GM12878 (cell line): ENCODE measurements at regions not wholly inside any gene's neighbourhood (a gene's known extent, or its start where the extent isn't known, plus 50 kb on each side); places are given as distances from the start of the nearest gene placed in this dataset.

Experiments
- ATAC-seq: fragments of 200-7000 bp; cut with Tn5 transposase; 3 replicates; pipeline ENCODE4 v1.9.1; 2020; ENCODE audit warnings: mild to moderate bottlenecking, moderate library complexity
- BruUV-seq: library from RNA; stranded (reverse); fragments of 400-500 nt; replicated peaks from 2 replicates; lab custom pipeline; 2021; lab: Mats Ljungman, UMichigan
- CTCF ChIA-PET: fragments of 300-600 bp; sonication (Branson Sonifier 250); formaldehyde crosslinking; extraction: SDS; loops from one replicate; lab custom pipeline; 2021; ENCODE audit warnings: inconsistent platforms; lab: Yijun Ruan, JAX
- POLR2A ChIA-PET: fragments of 350-600 bp; formaldehyde crosslinking; extraction: SDS; loops from one replicate; lab custom pipeline; 2021; ENCODE audit warnings: inconsistent platforms; lab: Charles Lee
- RAD21 ChIA-PET: fragments of 300-600 bp; sonication (Branson Sonifier 250); formaldehyde crosslinking; loops from one replicate; lab custom pipeline; 2023; ENCODE audit warnings: antibody characterized with exemption; ENCODE audit not compliant: unreplicated experiment; lab: Charles Lee
- SMC1A ChIA-PET: fragments of 300-600 bp; sonication (Branson Sonifier 250); formaldehyde crosslinking; loops from one replicate; lab custom pipeline; 2023; ENCODE audit not compliant: unreplicated experiment, uncharacterized antibody; lab: Charles Lee
- DNase-seq: peaks from one replicate; pipeline ENCODE4 v3.0.0-alpha.2; 2011; ENCODE audit warnings: low read depth, low spot score
- FAIRE-seq: peaks from 3 replicates; lab custom pipeline; 2011; peaks lifted over from hg19 to GRCh38; lab: Jason Lieb, UNC
- H2AFZ ChIP-seq: 2 replicates; pipeline ENCODE4 v1.6.0; 2011; ENCODE audit warnings: low read depth, low read length, control low read depth; ENCODE audit not compliant: control insufficient read depth
- H3K27ac ChIP-seq: 2 replicates; pipeline ENCODE4 v1.5.1; 2011; ENCODE audit warnings: control low read depth; ENCODE audit not compliant: control insufficient read depth, insufficient read depth
- H3K27me3 ChIP-seq, 2 experiments: replicated peaks in 1 of 2; 2 replicates each; pipeline versions ENCODE4 v1.6.0 to v1.6.1; 2011; ENCODE audit warnings: low read length in 1 of 2; ENCODE audit not compliant: control insufficient read depth in 2 of 2, insufficient read depth in 2 of 2
- H3K36me3 ChIP-seq, 2 experiments: 2 replicates each; pipeline ENCODE4 v1.5.1; 2011; ENCODE audit warnings: low read length in 1 of 2; ENCODE audit not compliant: control insufficient read depth in 2 of 2, insufficient read depth in 2 of 2
- H3K4me1 ChIP-seq: 2 replicates; pipeline ENCODE4 v1.6.1; 2011; ENCODE audit warnings: mild to moderate bottlenecking, low read length, moderate library complexity, mixed read lengths; ENCODE audit not compliant: control insufficient read depth, insufficient read depth
- H3K4me2 ChIP-seq: 2 replicates; pipeline ENCODE4 v1.6.0; 2011; ENCODE audit warnings: control low read depth; ENCODE audit not compliant: control insufficient read depth, insufficient read depth
- H3K4me3 ChIP-seq: fragments of 200-600 bp; sonication (generic); 2 replicates; pipeline ENCODE4 v1.5.1; 2016
- H3K79me2 ChIP-seq: 2 replicates; pipeline ENCODE4 v1.6.0; 2011; ENCODE audit warnings: low read length; ENCODE audit not compliant: control insufficient read depth, insufficient read depth
- H3K9ac ChIP-seq: 2 replicates; pipeline ENCODE4 v1.8.0; 2011; ENCODE audit warnings: low read length, control low read depth, mixed read lengths; ENCODE audit not compliant: control insufficient read depth, insufficient read depth
- H3K9me3 ChIP-seq: replicated peaks from 3 replicates; pipeline ENCODE4 v1.5.1; 2011; ENCODE audit warnings: mild to moderate bottlenecking, low read length; ENCODE audit not compliant: control insufficient read depth, insufficient read depth
- H4K20me1 ChIP-seq: 2 replicates; pipeline ENCODE4 v1.6.0; 2011; ENCODE audit not compliant: control insufficient read depth, insufficient read depth
- MEF2A ChIP-seq: IDR thresholded peaks from 2 replicates; pipeline ENCODE4 v1.6.1; 2011; ENCODE audit warnings: low read depth, mild to moderate bottlenecking, low read length, moderate library complexity; ENCODE audit not compliant: insufficient read depth
- PAX5 ChIP-seq: IDR thresholded peaks from 2 replicates; pipeline ENCODE4 v1.6.1; 2011; ENCODE audit warnings: low read depth, low read length, borderline replicate concordance
- POLR2AphosphoS2 ChIP-seq: IDR thresholded peaks from 2 replicates; pipeline ENCODE4 v1.6.1; 2011; ENCODE audit warnings: low read depth, mild to moderate bottlenecking, low read length, improper control_type of control experiment, moderate library complexity
- SP1 ChIP-seq: IDR thresholded peaks from one replicate; pipeline ENCODE4 v1.6.1; 2011; ENCODE audit warnings: low read depth, low read length
- STAT3 ChIP-seq: IDR thresholded peaks from 2 replicates; pipeline ENCODE4 v1.6.1; 2011; ENCODE audit warnings: low read depth, low read length, improper control_type of control experiment
- USF1 ChIP-seq: IDR thresholded peaks from 2 replicates; pipeline ENCODE4 v1.6.1; 2011; ENCODE audit warnings: borderline replicate concordance, low read depth, mild to moderate bottlenecking, moderate library complexity, mixed read lengths, low read length; ENCODE audit not compliant: insufficient read depth; ENCODE audit errors: extremely low read length
- ZNF24 ChIP-seq: fragments of 450-650 bp; IDR thresholded peaks from 2 replicates; pipeline ENCODE4 v1.6.1; 2017; ENCODE audit warnings: antibody characterized with exemption, mild to moderate bottlenecking
- ZNF622 ChIP-seq: fragments of 450-650 bp; IDR thresholded peaks from 2 replicates; pipeline ENCODE4 v1.6.1; 2017; ENCODE audit warnings: mild to moderate bottlenecking, inconsistent platforms
- WGBS: methylation state at CpG from one replicate; pipeline ENCODE4 v1.1.6; 2016; ENCODE audit warnings: low lambda C conversion rate; ENCODE audit not compliant: insufficient replicate concordance, insufficient coverage; ENCODE audit errors: missing lambda C conversion rate; 5-methylcytosine and 5-hydroxymethylcytosine counted together
- in situ Hi-C: fragments of 300-500 bp; cut with MboI; formaldehyde crosslinking; loops from 9 replicates; pipeline ENCODE4 v1.14.3; 2018; ENCODE audit warnings: mixed read lengths
- intact Hi-C: fragments of 100-400 bp; cut with micrococcal nuclease; formaldehyde crosslinking; loops from one replicate; pipeline ENCODE4 v1.14.2; 2022; ENCODE audit not compliant: unreplicated experiment
- TF ChIP-seq, protein P1 (sequence below): fragments of 450-650 bp; IDR thresholded peaks from 2 replicates; pipeline ENCODE4 v1.6.1; 2016; ENCODE audit warnings: mild to moderate bottlenecking
- TF ChIP-seq, protein P2 (sequence below): IDR thresholded peaks from 2 replicates; pipeline ENCODE4 v1.6.1; 2012; ENCODE audit warnings: mild to moderate bottlenecking, low read depth, low read length

DNA sequence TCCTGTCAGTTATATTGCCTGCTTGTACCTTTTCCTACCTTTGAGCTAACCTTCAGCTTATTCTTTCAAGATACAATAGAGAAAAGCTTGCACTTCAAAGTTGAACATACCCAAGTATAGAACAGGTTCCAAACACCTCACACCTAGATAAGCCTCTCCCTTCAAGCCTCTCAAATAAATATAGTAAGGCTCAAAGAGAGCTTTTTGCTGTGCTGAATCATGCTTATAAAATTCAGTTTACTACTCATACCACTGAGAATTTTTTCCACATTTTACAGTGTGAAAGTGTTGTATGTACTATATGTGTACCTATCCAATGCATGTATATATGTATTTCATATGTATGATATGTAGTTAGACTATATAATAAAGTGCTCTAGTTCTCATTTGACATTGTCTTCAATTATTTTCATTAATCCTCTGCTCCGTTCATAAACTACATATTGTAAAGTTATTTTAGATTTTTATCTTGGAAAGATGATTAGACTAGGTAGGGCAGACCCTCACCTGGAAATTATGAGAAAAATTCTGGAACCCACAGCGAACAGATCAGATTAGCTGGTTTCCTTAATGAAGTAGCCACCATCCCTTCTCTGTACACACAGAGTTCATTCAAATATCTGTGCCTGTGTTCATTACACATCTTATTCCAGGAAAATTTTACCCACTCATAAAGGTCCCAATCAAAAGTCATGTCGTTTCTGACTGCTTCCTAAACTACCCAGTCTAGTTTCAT is 149.2 kb upstream of the RGMB start:
- WGBS, result 0% methylated on average over 3 of the region's 3 CpGs
- SMC1A ChIA-PET, result no interaction called here
- Histone ChIP-seq H3K36me3 (no peaks in the 10 kb centered on the region), H3K27me3 (no peaks in the 10 kb centered on the region), H4K20me1 (no peaks in the 10 kb centered on the region; the same call in 1 of the 2 replicates), H2AFZ (no peak overlapping the region), H3K79me2 (no peaks in the 10 kb centered on the region), H3K9ac (no peak overlapping the region), H3K4me3 (no peak overlapping the region), H3K27ac (no peak overlapping the region), H3K4me1 (no peaks in the 10 kb centered on the region), H3K4me2 (no peak overlapping the region), H3K9me3 (no peaks in the 10 kb centered on the region)
- POLR2A ChIA-PET, result interaction anchor here (0.7 kb wide), 1 partner anchor 534 kb away, joined by 4 read pairs; no protein-coding TSS in a partner anchor
- no peak for ATAC-seq
- DNase-seq, result no peak
- intact Hi-C loops (no loop called here), in situ Hi-C loops (no loop called here)
- no peak for FAIRE-seq
- BruUV-seq, result no TSS peak
- no peak for TF ChIP-seq SP1
- TF ChIP-seq ZNF622, result no peak
- no peak for TF ChIP-seq PAX5
- TF ChIP-seq, protein P1, sequence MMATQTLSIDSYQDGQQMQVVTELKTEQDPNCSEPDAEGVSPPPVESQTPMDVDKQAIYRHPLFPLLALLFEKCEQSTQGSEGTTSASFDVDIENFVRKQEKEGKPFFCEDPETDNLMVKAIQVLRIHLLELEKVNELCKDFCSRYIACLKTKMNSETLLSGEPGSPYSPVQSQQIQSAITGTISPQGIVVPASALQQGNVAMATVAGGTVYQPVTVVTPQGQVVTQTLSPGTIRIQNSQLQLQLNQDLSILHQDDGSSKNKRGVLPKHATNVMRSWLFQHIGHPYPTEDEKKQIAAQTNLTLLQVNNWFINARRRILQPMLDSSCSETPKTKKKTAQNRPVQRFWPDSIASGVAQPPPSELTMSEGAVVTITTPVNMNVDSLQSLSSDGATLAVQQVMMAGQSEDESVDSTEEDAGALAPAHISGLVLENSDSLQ, result no peak
- no peak for TF ChIP-seq POLR2AphosphoS2
- RAD21 ChIA-PET, result no interaction called here
- CTCF ChIA-PET, result no interaction called here

- intact Hi-C loops, result no loop called here
- SMC1A ChIA-PET, result no interaction called here
- RAD21 ChIA-PET, result no interaction called here
- Histone ChIP-seq H3K27ac (no peak overlapping the region), H3K27me3 (no peaks in the 10 kb centered on the region), H3K79me2 (no peaks in the 10 kb centered on the region), H3K36me3 (no peaks in the 10 kb centered on the region), H3K4me2 (no peak overlapping the region), H4K20me1 (no peaks in the 10 kb centered on the region; the same call in 1 of the 2 replicates), H2AFZ (no peak overlapping the region), H3K9me3 (no peaks in the 10 kb centered on the region), H3K9ac (no peak overlapping the region), H3K4me3 (no peak overlapping the region), H3K4me1 (no peaks in the 10 kb centered on the region)
- CTCF ChIA-PET, result no interaction called here
- POLR2A ChIA-PET, result no interaction called here
- DNase-seq (no peak), FAIRE-seq (no peak), ATAC-seq (peak; percentile 53; the same call in 2 of the 3 replicates)
- in situ Hi-C loops, result no loop called here
- WGBS, result 10% methylated on average over 3 of the region's 3 CpGs
- no TSS peak for BruUV-seq
- TF ChIP-seq ZNF24 (no peak), MEF2A (no peak), STAT3 (no peak), USF1 (no peak)
- TF ChIP-seq, protein P2, sequence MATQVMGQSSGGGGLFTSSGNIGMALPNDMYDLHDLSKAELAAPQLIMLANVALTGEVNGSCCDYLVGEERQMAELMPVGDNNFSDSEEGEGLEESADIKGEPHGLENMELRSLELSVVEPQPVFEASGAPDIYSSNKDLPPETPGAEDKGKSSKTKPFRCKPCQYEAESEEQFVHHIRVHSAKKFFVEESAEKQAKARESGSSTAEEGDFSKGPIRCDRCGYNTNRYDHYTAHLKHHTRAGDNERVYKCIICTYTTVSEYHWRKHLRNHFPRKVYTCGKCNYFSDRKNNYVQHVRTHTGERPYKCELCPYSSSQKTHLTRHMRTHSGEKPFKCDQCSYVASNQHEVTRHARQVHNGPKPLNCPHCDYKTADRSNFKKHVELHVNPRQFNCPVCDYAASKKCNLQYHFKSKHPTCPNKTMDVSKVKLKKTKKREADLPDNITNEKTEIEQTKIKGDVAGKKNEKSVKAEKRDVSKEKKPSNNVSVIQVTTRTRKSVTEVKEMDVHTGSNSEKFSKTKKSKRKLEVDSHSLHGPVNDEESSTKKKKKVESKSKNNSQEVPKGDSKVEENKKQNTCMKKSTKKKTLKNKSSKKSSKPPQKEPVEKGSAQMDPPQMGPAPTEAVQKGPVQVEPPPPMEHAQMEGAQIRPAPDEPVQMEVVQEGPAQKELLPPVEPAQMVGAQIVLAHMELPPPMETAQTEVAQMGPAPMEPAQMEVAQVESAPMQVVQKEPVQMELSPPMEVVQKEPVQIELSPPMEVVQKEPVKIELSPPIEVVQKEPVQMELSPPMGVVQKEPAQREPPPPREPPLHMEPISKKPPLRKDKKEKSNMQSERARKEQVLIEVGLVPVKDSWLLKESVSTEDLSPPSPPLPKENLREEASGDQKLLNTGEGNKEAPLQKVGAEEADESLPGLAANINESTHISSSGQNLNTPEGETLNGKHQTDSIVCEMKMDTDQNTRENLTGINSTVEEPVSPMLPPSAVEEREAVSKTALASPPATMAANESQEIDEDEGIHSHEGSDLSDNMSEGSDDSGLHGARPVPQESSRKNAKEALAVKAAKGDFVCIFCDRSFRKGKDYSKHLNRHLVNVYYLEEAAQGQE, result no peak
Observed at GRCh38 chr5:98627121-98627520, 146.3 kb upstream of the RGMB start.
